ENCODE measurements at regions not wholly inside any gene's neighbourhood (a gene's known extent, or its start where the extent isn't known, plus 50 kb on each side); places are given as distances from the start of the nearest gene placed in this dataset.

DNA sequence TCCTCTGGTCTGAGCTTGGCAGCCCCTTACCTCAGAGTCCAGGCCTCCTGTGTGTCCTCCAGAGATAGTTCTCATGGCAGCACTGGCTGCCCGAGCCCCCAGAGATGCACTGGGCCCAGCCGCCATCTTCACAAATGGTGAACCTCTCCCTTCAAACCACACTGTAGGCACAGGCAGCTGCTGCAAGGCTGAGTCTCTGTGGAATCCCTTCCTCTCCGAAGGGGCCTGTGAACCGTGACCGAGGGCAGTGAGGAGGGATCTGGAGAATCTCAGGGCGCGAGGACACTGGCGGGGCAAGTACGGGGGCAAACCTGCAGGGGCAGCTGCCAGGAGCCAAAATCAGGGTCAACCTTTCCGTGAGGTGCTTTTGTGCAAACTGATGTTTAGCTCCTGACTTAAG lies 69.5 kb upstream of the CFAP46 start:
- TF ChIP-seq, protein P1, sequence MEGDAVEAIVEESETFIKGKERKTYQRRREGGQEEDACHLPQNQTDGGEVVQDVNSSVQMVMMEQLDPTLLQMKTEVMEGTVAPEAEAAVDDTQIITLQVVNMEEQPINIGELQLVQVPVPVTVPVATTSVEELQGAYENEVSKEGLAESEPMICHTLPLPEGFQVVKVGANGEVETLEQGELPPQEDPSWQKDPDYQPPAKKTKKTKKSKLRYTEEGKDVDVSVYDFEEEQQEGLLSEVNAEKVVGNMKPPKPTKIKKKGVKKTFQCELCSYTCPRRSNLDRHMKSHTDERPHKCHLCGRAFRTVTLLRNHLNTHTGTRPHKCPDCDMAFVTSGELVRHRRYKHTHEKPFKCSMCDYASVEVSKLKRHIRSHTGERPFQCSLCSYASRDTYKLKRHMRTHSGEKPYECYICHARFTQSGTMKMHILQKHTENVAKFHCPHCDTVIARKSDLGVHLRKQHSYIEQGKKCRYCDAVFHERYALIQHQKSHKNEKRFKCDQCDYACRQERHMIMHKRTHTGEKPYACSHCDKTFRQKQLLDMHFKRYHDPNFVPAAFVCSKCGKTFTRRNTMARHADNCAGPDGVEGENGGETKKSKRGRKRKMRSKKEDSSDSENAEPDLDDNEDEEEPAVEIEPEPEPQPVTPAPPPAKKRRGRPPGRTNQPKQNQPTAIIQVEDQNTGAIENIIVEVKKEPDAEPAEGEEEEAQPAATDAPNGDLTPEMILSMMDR (conservative IDR thresholded peaks at IDR 0.05; ENCODE audit: low read length), result no peak
- no peak for TF ChIP-seq EZH2phosphoT487 (IDR thresholded peaks at IDR 0.05; ENCODE audit: borderline replicate concordance, low read depth, low read length)

All from OCI-LY7 (cell line).